DMS153 treated with DMSO at 0.1 percent for 48 hours (cell line): ENCODE measurements at regions not wholly inside any gene's neighbourhood (a gene's known extent, or its start where the extent isn't known, plus 50 kb on each side); places are given as distances from the start of the nearest gene placed in this dataset.
"Not testable (repeated sequence)": the region's sequence is repeated elsewhere in the genome, so short reads cannot be mapped to it uniquely, and the experiment has no call there.

Experiments
- DNase-seq: peaks from one replicate; lab custom pipeline; 2025; ENCODE audit not compliant: unreplicated experiment; lab: John Stamatoyannopoulos, UW

DNA sequence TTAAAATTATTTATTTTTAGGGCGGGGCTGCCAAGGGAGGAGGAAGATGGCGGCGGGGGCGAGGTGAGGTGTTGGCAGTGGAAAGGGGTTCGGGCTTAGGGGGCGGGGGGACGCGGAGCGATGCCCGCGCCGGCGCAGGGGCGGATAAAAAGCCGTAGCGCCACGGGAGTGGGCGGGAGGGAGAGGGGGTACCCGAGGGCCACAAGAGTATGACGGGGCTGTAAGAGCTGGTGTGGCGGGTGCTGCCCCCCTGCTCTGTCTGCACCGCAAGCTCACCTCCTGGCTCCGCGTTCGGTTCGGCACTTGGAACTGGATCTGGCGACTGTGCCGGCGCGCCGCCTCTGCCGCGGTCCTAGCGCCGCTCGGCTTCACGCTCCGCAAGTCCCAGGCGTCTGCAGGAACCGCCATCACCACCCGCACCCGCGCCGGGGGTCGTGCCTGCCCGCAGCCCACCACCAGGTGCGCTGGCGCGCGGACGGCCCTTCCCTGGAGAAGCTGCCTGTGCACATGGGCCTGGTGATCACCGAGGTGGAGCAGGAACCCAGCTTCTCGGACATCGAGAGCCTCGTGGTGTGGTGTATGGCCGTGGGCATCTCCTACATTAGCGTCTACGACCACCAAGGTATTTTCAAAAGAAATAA, 265.2 kb upstream of the SGCG start:
- no peak for DNase-seq

- DNase-seq: not testable (repeated sequence)
Measured at GRCh38 chr13:22916276-22916675, 264.5 kb upstream of the SGCG start.

- DNase-seq: no peak
Measured at GRCh38 chr13:22925881-22926747, 254.7 kb upstream of the SGCG start.

DNA sequence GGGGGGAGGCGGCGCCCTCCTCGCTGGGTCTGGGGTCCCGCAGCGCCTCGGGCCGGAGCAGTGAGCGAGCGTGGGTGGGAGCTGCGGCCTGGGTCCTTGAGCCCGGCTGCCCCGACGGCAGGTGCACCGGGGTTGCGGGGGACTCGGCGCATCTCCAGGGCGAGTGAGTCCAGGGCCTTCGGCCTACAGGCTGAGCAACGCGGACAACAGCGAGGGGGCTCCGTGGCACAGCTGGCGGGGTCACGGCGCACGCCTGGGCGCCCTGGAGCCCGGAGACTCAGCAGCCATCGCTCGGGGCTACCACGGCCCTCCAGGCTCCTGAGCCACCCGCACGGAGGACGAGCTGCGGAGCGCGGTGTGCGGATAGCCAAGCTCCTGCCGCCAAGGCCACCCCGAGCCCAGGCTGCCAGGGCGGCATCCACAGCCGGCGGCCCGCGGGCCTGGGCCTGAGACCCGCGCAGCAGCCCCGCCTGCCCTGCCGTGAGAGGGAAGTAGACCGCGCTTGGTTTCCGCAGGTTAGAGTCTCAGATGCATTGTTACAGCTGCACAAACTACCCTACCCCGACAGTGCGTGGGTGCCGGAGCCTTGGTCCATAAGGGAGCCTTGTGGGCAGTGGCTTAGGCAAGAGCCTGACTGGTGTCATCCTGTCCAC, 253.9 kb upstream of the SGCG start:
- no peak for DNase-seq

- DNase-seq: not testable (repeated sequence)
Measured at GRCh38 chr13:22927845-22928244, 252.9 kb upstream of the SGCG start.

GRCh38 chr13:22929381-22930126, 251.2 kb upstream of the SGCG start:
- DNase-seq: no peak

DNA sequence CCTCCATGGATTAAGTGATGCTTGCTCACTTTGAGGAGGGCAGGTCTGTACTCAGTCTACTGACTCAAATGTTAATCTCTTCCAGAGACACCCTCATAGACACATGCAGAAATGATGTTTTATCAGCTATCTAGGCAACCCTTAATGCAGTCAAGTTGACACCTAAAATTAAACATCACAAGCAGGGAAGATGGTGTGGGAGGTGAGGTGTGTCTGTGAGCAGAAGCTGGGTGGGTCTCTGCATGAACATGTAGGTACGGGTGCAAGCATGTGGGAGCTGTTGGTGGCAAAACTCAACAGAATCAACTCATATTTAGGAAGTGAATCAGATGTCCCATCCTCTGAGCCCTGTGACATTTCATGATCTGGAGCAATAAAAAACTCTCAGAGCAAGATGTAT, 249.2 kb upstream of the SGCG start:
- DNase-seq: no peak

DNA sequence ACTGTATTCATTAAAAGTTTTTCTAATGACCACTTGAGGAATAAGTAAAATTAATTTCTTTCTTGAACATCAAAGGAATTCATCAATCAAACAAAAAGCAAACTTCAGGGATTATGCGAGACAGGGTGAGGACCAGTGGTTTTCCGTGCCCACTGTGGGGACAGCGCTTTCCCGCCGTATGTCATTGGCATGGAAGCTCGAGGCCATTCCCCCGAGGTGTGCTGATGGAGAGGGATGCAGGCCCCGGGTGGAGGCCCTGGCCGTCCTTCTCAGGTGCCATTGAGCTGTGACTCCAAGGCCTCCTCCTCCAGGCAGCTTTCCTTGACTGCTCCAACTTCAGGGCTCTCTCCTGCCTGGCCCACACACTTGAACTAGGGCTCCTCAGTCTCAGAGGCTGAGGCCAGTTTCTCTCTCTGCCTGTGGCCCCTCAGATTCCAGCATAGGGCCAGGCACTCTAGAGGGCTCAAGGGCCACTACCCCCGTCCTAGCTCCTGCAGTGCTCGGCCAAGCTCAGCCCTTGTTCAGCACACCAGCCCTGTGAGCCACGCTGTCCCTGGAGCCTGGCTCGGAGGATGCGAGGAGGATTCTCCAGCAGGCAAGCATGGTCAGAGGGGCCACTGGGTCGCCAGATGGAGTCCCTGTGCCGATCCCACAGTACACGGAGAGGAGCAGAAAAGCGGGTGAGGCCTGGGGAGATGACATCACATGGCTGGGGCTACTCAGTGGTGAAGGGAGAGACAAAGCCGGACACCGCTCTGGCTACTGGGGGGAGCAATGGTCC, 248.0 kb upstream of the SGCG start:
- DNase-seq: not testable (repeated sequence)

DNA sequence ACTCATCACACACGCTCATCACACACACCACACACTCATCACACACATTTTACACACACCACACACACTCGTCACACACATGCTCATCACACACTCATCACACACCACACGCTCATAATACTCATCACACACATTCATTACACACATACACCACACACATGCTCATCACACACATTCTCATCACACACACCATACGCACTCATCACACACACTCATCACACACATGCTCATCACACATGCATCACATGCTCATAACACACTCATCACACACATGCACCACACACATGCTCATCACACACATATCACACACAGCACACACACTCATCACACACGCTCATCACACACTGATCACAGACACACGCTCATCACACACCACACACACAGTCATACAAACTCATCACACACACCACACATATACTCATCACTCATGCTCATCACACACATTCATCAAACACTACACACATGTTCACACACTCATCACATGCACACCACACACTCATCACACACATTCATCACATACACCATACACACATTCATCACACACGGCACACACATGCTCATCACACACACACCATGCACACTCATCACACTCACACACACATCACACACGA, 247.1 kb upstream of the SGCG start:
- DNase-seq: no peak

DNA sequence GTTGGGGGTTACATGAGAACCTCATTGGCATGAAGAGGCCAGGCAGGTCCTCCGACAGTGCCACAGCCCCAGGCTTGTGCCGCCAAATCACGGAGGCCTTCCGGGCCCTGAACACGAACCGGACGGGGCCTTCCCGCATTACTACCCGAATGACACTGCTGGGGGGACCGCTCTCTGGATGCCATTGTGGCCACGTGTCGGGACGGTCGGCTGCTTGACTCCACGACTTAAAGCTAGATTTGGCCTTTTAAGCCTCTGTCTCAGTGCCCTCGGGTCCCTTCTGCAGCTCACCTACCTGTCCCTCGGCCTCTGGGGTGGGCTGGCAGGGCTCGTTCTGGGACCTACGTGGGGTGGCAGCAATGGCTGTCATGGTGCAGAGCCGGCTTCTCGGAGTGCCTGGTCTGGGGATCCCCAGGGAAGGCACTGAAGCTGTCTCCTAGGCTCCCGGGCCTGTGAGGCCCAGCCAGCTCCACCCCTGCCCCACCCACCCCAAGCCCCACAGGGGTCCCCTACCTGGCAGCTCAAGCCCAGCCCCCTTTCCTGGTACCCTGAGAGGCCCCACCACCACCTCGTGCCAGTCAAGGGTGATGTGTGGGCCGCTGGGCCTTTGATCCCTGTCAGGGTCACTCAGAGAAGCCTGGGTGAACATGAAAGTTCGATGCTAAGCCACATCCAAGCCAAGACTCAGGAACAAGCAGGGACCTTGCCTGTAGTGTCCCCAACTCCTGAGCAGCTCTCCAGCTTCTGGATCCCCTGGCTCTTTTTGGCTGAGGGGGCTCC, 245.8 kb upstream of the SGCG start:
- DNase-seq: no peak

DNA sequence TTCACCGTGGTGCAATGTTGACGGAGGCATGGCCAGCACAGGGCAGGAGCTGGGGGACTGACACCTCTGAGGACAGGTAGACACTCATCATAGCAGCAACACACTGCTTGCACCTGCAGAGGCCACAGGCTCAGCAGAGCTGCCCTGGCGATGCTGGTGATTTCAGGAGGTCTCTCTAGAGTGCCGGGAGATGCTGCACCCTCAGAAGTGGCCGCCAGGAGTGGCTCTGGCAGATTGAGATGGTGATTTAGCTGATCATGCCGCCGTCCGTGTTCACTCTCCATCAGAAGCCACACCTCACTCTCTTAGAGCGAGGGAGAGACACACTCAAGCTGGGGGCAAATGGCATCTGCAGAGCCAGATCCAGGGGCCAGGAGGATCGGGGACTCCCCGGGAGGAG, 244.6 kb upstream of the SGCG start:
- no peak for DNase-seq

DNA sequence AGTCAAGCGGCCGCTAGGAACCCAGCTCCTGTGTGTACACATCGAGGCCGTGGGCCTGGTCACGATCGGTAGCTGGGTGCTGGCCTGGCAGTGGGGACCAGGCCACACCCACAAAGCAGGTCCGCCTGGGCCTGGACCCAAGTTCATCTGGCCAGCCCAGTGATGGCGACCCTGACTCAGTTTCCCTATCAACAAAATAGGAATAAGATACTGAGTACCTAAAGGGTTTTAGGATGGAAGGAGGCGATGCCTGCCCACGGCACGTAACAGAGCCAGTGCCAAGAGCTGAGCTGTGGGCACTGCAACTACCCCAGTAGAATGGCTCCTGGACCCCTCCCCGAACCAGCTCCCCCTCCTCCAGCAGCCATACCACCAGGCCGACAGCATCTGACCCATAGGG, 243.5 kb upstream of the SGCG start:
- DNase-seq: no peak

- no peak for DNase-seq
Measured at GRCh38 chr13:22937953-22938352, 242.8 kb upstream of the SGCG start.

DNA sequence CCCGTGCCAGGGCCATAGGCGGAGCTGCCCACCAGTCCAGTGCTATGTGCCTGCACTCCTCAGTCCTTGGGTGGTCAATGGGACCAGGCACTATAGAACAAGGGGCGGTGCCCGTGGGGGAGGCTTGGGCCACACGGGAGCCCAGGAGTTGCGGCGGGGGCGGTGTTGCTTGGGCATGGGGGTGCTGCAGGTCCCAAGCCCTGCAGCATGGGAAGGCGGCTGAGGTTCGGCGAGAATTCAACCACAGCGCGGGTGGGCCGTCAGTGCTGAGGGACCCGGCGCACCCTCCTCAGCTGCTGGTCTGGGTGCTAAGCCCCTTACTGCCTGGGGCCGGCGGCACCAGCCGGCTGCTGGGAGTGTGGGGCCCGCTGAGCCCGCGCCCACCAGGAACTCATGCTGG, 242.2 kb upstream of the SGCG start:
- no peak for DNase-seq

GRCh38 chr13:22939157-22939556, 241.6 kb upstream of the SGCG start:
- no peak for DNase-seq

- DNase-seq: no peak
Measured at GRCh38 chr13:22940090-22940710, 240.6 kb upstream of the SGCG start.

DNA sequence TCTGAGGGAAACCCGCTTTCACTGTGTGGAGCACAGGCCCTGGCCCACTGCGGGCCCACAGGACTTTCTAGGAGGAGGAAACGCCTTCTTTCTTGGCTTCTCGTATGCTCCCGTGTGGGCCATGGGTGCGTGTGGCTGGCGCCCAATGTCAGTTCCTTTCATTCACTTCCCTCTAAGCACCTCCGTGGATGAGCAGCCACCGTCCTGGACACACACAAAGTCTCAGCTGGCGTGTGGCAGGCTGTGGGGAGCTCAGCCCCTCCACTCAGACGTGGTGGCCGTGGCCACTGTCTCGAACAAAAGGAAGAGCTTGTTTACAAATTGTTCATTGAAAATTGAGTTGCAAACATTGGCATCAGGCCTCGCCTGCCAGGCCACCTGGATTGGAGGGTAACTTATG, 240.0 kb upstream of the SGCG start:
- no peak for DNase-seq

- not testable (repeated sequence) for DNase-seq
Measured at GRCh38 chr13:22941495-22941894, 239.3 kb upstream of the SGCG start.

GRCh38 chr13:22942831-22943230, 237.9 kb upstream of the SGCG start:
- not testable (repeated sequence) for DNase-seq
